Chondrocyte (in vitro differentiated cells): ENCODE measurements at regions not wholly inside any gene's neighbourhood (a gene's known extent, or its start where the extent isn't known, plus 50 kb on each side); places are given as distances from the start of the nearest gene placed in this dataset.

Source experiments
- DNase-seq: peaks from one replicate; pipeline ENCODE4 v3.0.0; 2021; ENCODE audit warnings: mixed read lengths, low spot score
- H3K27ac Mint-ChIP-seq: one replicate; pipeline ENCODE4 v1.8.0; 2021; ENCODE audit warnings: mild to moderate bottlenecking, moderate library complexity, mixed read lengths; ENCODE audit not compliant: unreplicated experiment
- H3K27me3 Mint-ChIP-seq: 2 replicates; pipeline ENCODE4 v1.8.0; 2021; ENCODE audit warnings: low read depth, mixed read lengths
- H3K36me3 Mint-ChIP-seq: 2 replicates; pipeline ENCODE4 v1.8.0; 2021; ENCODE audit warnings: low read depth, mixed read lengths
- H3K4me1 Mint-ChIP-seq: 2 replicates; pipeline ENCODE4 v1.8.0; 2021; ENCODE audit warnings: low read depth, mild to moderate bottlenecking, mixed read lengths
- H3K4me3 Mint-ChIP-seq: one replicate; pipeline ENCODE4 v1.8.0; 2021; ENCODE audit warnings: mild to moderate bottlenecking, moderate library complexity, mixed read lengths; ENCODE audit not compliant: unreplicated experiment
- H3K9me3 Mint-ChIP-seq: 2 replicates; pipeline ENCODE4 v1.8.0; 2021; ENCODE audit warnings: low read depth, mixed read lengths
- CTCF ChIP-seq: fragments of 200-600 bp; sonication (generic); IDR thresholded peaks from 2 replicates; pipeline ENCODE4 v1.5.0; 2021; ENCODE audit warnings: antibody characterized with exemption, mild to moderate bottlenecking, moderate library complexity

GRCh38 chr6:168828800-168829199 is 387.8 kb downstream of the SMOC2 start:
- DNase-seq, result no peak
- H3K36me3 Mint-ChIP-seq, result no peaks in the 10 kb centered on the region
- H3K4me3 Mint-ChIP-seq, result no peak overlapping the region
- peaks cover 42% of the 10 kb centered on the region for H3K4me1 Mint-ChIP-seq
- H3K27me3 Mint-ChIP-seq, result peaks cover 3% of the 10 kb centered on the region
- no peak for TF ChIP-seq CTCF
- H3K27ac Mint-ChIP-seq, result peak overlapping the region; percentile 6
- no peaks in the 10 kb centered on the region for H3K9me3 Mint-ChIP-seq

DNA sequence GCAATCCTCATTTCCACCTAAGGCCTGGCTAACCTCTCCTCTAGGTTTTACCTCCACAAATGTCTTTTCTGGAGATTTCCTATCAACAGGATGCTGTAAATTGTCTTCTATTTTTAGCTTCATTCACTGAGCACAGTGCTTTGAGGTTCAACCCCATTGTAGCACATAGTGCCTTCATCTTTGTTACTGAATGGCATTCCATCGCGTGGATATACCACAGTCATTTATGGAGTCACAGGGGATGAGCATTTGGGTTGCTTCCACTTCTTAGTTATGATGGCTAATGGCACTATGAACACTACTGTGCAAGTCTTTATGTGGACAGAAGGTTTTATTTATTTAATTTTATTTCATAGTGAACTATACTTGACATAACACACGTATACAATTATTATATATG is 387.1 kb downstream of the SMOC2 start:
- Mint-ChIP-seq H3K27me3 (no peaks in the 10 kb centered on the region), H3K4me3 (no peak overlapping the region), H3K27ac (no peak overlapping the region), H3K4me1 (peaks cover 44% of the 10 kb centered on the region), H3K9me3 (no peaks in the 10 kb centered on the region), H3K36me3 (no peaks in the 10 kb centered on the region)
- TF ChIP-seq CTCF, result no peak
- DNase-seq, result no peak

DNA sequence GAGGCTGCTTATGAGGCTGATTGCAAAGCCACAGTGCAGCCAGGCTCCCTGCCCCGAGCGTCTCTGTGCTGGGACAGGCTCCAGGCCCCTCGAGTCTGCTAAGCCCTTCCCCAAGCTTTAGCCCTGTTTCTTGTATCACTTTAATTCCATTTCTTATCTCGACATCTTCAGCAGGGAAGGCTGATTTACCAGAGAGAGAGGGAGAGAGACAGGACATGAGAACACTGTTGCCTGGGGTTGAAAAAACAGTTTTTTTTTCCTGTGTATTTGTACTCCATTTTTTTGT is 386.5 kb downstream of the SMOC2 start:
- H3K27ac Mint-ChIP-seq, result no peak overlapping the region
- DNase-seq, result no peak
- no peaks in the 10 kb centered on the region for H3K36me3 Mint-ChIP-seq
- H3K27me3 Mint-ChIP-seq, result no peaks in the 10 kb centered on the region
- no peaks in the 10 kb centered on the region for H3K9me3 Mint-ChIP-seq
- peaks cover 46% of the 10 kb centered on the region for H3K4me1 Mint-ChIP-seq
- H3K4me3 Mint-ChIP-seq, result no peak overlapping the region
- no peak for TF ChIP-seq CTCF

DNA sequence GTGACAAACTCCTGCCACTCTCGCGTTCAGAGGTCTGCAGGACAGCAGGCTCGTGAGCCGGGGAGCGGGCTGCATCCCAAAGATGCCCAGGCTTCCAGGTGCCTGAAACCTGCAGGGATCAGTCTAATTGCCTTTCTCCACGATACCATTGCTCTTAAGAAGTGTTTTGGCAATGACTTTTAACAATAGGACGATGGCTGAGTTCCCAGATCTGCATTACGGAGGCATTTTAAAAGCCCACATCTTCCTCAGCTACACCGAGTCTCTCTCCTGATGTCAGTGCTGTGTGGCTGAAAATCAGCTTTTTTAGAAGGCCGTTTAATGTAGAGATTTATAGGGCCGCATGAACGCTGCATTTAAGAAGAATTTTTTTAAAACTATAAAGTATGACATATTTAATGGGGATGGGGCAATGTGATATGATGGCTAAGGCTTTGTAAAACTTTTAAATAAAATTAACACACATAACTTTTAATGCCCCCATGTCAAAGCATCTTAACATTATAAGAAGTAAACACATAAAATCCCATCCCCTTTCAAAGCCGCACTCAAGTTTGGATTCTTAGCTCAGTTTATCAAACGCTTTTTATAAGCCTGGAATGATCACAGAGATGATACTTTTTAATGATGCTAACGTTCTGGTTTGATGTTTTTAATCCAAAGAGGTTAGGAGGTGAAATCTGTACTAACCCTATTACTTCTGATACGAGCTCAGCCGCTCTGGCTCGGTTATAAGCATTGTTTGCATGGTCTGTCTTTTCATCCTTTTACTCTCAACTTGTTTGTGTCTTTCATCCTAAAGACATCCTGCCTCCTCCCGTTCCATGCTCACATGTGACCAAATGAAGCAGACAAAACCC is 386.0 kb downstream of the SMOC2 start:
- DNase-seq, result no peak
- Mint-ChIP-seq H3K36me3 (no peaks in the 10 kb centered on the region), H3K9me3 (no peaks in the 10 kb centered on the region), H3K27ac (no peak overlapping the region), H3K4me1 (peaks cover 52% of the 10 kb centered on the region), H3K4me3 (no peak overlapping the region), H3K27me3 (no peaks in the 10 kb centered on the region)
- TF ChIP-seq CTCF, result no peak

DNA sequence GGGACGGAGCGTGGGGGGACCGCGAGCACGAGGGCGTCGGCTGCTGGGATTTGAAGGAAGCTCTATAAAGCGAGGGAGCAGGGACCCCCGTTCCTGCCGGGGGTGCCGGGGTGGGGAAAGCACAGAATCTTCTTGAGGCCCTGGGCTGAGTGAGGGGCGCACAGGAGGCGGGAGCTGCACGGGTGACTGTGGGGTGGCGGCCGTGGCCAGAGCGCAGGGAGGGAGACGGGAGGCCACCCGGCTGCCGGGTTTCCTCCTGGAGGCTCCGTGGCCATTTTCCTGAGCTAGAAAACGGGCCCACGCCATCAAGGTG is 385.1 kb downstream of the SMOC2 start:
- peak; percentile 90 for DNase-seq
- no peak for TF ChIP-seq CTCF
- Mint-ChIP-seq H3K27ac (no peak overlapping the region), H3K9me3 (no peaks in the 10 kb centered on the region), H3K4me1 (peaks cover 52% of the 10 kb centered on the region), H3K27me3 (no peaks in the 10 kb centered on the region), H3K36me3 (no peaks in the 10 kb centered on the region), H3K4me3 (no peak overlapping the region)
